SK-N-SH (cell line): ENCODE measurements at regions not wholly inside any gene's neighbourhood (a gene's known extent, or its start where the extent isn't known, plus 50 kb on each side); places are given as distances from the start of the nearest gene placed in this dataset.
A peak's percentile ranks its signal among the peaks of the same experiment; 100 is the strongest.

ENCODE experiments used
- CTCF ChIA-PET: fragments of 300-600, 350-600 bp; formaldehyde crosslinking; extraction: SDS; loops from one replicate; lab custom pipeline; 2021; lab: Yijun Ruan, JAX
- POLR2A ChIA-PET: fragments of 350-600 bp; sonication (Branson Sonifier 250); formaldehyde crosslinking; extraction: SDS; loops from one replicate; lab custom pipeline; 2020; ENCODE audit warnings: antibody characterized with exemption, inconsistent platforms; lab: Yijun Ruan, JAX
- DNase-seq: peaks from one replicate; pipeline ENCODE4 v3.0.0; 2012
- H2AFZ ChIP-seq: fragments of 200-600 bp; sonication (generic); 2 replicates; pipeline ENCODE4 v1.8.1; 2016; ENCODE audit warnings: antibody characterized with exemption, mild to moderate bottlenecking, low read depth
- H3F3A ChIP-seq: fragments of 200-600 bp; sonication (generic); replicated peaks from 2 replicates; pipeline ENCODE3; 2016; ENCODE audit warnings: antibody characterized with exemption, mild to moderate bottlenecking; ENCODE audit not compliant: insufficient read depth
- H3K27ac ChIP-seq, 2 experiments: fragments of 200-500 bp in 1 of 2; fragments of 200-600 bp in 1 of 2; sonication (Bioruptor generic) in 1 of 2; sonication (generic), shearing (Covaris generic) in 1 of 2; 2 replicates each; pipeline versions ENCODE4 v1.5.1 to v1.6.1; 2014 to 2016; ENCODE audit warnings: low read depth in 2 of 2, inconsistent platforms in 1 of 2, low read length in 1 of 2, mild to moderate bottlenecking in 1 of 2, mixed read lengths in 1 of 2
- H3K27me3 ChIP-seq: fragments of 200-600 bp; sonication (generic), shearing (Covaris generic); 2 replicates; pipeline ENCODE4 v1.6.1; 2016; ENCODE audit warnings: mixed run types; ENCODE audit not compliant: insufficient read depth
- H3K36me3 ChIP-seq, 2 experiments: fragments of 200-500 bp in 1 of 2; fragments of 200-600 bp in 1 of 2; sonication (Bioruptor generic) in 1 of 2; sonication (generic) in 1 of 2; replicated peaks in 1 of 2; 2 replicates each; pipeline versions ENCODE3 to v1.5.1; 2014 to 2016; ENCODE audit warnings: low read length in 1 of 2, mild to moderate bottlenecking in 1 of 2; ENCODE audit not compliant: insufficient read depth in 2 of 2, control insufficient read depth in 1 of 2
- H3K4me1 ChIP-seq, 2 experiments: fragments of 200-500 bp in 1 of 2; fragments of 200-600 bp in 1 of 2; sonication (Bioruptor generic) in 1 of 2; sonication (generic), shearing (Covaris generic) in 1 of 2; 2 replicates each; pipeline versions ENCODE4 v1.5.1 to v1.6.1; 2014 to 2016; ENCODE audit warnings: low read depth in 1 of 2, low read length in 1 of 2, mixed run types in 1 of 2; ENCODE audit not compliant: insufficient read depth in 2 of 2, control insufficient read depth in 1 of 2
- H3K4me2 ChIP-seq: fragments of 200-600 bp; sonication (generic), shearing (Covaris generic); 2 replicates; pipeline ENCODE4 v1.6.1; 2017; ENCODE audit warnings: mixed run types
- H3K4me3 ChIP-seq, 2 experiments: fragments of 200-500 bp in 1 of 2; fragments of 200-600 bp in 1 of 2; sonication (Bioruptor generic) in 1 of 2; sonication (generic), shearing (Covaris generic) in 1 of 2; 2 replicates each; pipeline versions ENCODE4 v1.5.1 to v1.8.1; 2014 to 2016; ENCODE audit warnings: low read depth in 2 of 2, inconsistent platforms in 1 of 2, low read length in 1 of 2, mild to moderate bottlenecking in 1 of 2, mixed read lengths in 1 of 2, moderate library complexity in 1 of 2
- H3K79me2 ChIP-seq: fragments of 200-600 bp; sonication (generic); 2 replicates; pipeline ENCODE4 v1.8.1; 2017; ENCODE audit warnings: mild to moderate bottlenecking; ENCODE audit not compliant: insufficient read depth
- H3K9ac ChIP-seq: fragments of 200-600 bp; sonication (generic); 2 replicates; pipeline ENCODE4 v1.6.1; 2017; ENCODE audit warnings: mixed run types
- H3K9me2 ChIP-seq: fragments of 200-600 bp; sonication (generic); 2 replicates; pipeline ENCODE4 v1.6.1; 2017; ENCODE audit warnings: mixed run types
- H3K9me3 ChIP-seq: fragments of 200-600 bp; sonication (generic); 2 replicates; pipeline ENCODE4 v1.6.1; 2017; ENCODE audit warnings: mixed run types, mild to moderate bottlenecking, moderate library complexity
- H4K20me1 ChIP-seq: fragments of 200-600 bp; sonication (generic); 2 replicates; pipeline ENCODE4 v1.6.1; 2017; ENCODE audit warnings: mild to moderate bottlenecking, mixed run types; ENCODE audit not compliant: insufficient read depth
- CHD2 ChIP-seq: fragments of 150-350 bp; IDR thresholded peaks from 2 replicates; pipeline ENCODE4 v1.6.1; 2018; ENCODE audit warnings: low read length; ENCODE audit not compliant: partially characterized antibody
- ELF1 ChIP-seq: IDR thresholded peaks from 2 replicates; pipeline ENCODE4 v1.4.0; 2012
- EZH2phosphoT487 ChIP-seq: fragments of 200-600 bp; sonication (generic); IDR thresholded peaks from 2 replicates; pipeline ENCODE4 v1.6.1; 2017; ENCODE audit warnings: low read depth, mixed run types, mild to moderate bottlenecking, antibody characterized with exemption, moderate library complexity, borderline replicate concordance
- FOSL2 ChIP-seq: IDR thresholded peaks from 2 replicates; pipeline ENCODE4 v1.4.0; 2012; ENCODE audit warnings: low read depth, mild to moderate bottlenecking, moderate library complexity, borderline replicate concordance
- FOXJ3 ChIP-seq: sonication (generic); formaldehyde crosslinking; IDR thresholded peaks from 2 replicates; pipeline ENCODE4 v1.5.1; 2020; ENCODE audit warnings: mild to moderate bottlenecking, missing genetic modification reagents
- JUND ChIP-seq: IDR thresholded peaks from 2 replicates; pipeline ENCODE4 v1.4.0; 2012
- MXI1 ChIP-seq: IDR thresholded peaks from 2 replicates; pipeline ENCODE4 v1.6.1; 2012; ENCODE audit warnings: mild to moderate bottlenecking, low read depth, low read length, improper control_type of control experiment
- NRF1 ChIP-seq: IDR thresholded peaks from 2 replicates; pipeline ENCODE4 v1.6.1; 2012; ENCODE audit warnings: low read depth, mild to moderate bottlenecking, low read length
- PBX3 ChIP-seq: IDR thresholded peaks from 2 replicates; pipeline ENCODE4; 2012
- POLR2AphosphoS5 ChIP-seq: IDR thresholded peaks from 2 replicates; pipeline ENCODE4 v1.6.1; 2012; ENCODE audit warnings: low read depth, low read length
- RAD21 ChIP-seq: IDR thresholded peaks from 2 replicates; pipeline ENCODE4 v1.6.1; 2012; ENCODE audit warnings: mild to moderate bottlenecking, low read length
- RCOR1 ChIP-seq: fragments of 150-350 bp; IDR thresholded peaks from 2 replicates; pipeline ENCODE4 v1.6.1; 2017; ENCODE audit warnings: antibody characterized with exemption, low read length
- RFX5 ChIP-seq: IDR thresholded peaks from 2 replicates; pipeline ENCODE4 v1.6.1; 2012; ENCODE audit warnings: mild to moderate bottlenecking, improper control_type of control experiment, low read length
- RXRA ChIP-seq: IDR thresholded peaks from 2 replicates; pipeline ENCODE4 v1.4.0; 2012; ENCODE audit warnings: low read depth, mild to moderate bottlenecking, borderline replicate concordance
- SIN3A ChIP-seq: IDR thresholded peaks from 2 replicates; pipeline ENCODE4 v1.6.1; 2012; ENCODE audit warnings: low read depth, mild to moderate bottlenecking, low read length, moderate library complexity, borderline replicate concordance
- SMC3 ChIP-seq: IDR thresholded peaks from 2 replicates; pipeline ENCODE4 v1.6.1; 2012; ENCODE audit warnings: low read depth, low read length, improper control_type of control experiment
- TAF1 ChIP-seq: IDR thresholded peaks from 2 replicates; pipeline ENCODE4 v1.6.1; 2012; ENCODE audit warnings: low read depth, mild to moderate bottlenecking, low read length, moderate library complexity, borderline replicate concordance
- TCF12 ChIP-seq: IDR thresholded peaks from 2 replicates; pipeline ENCODE4 v1.4.0; 2012
- YY1 ChIP-seq: IDR thresholded peaks from 2 replicates; pipeline ENCODE4 v1.4.0; 2012; ENCODE audit warnings: low read depth, mild to moderate bottlenecking
- WGBS: methylation state at CpG from one replicate; pipeline ENCODE4 v1.1.6; 2017; ENCODE audit warnings: low lambda C conversion rate; 5-methylcytosine and 5-hydroxymethylcytosine counted together
- TF ChIP-seq, protein P1 (sequence below): fragments of 150-350 bp; IDR thresholded peaks from 2 replicates; pipeline ENCODE4 v1.6.1; 2017; ENCODE audit warnings: antibody characterized with exemption, low read length, low read depth, borderline replicate concordance
- TF ChIP-seq, protein P2 (sequence below): IDR thresholded peaks from 2 replicates; pipeline ENCODE4 v1.4.0; 2012; ENCODE audit warnings: low read depth, borderline replicate concordance
- TF ChIP-seq, protein P3 (sequence below): fragments of 150-350 bp; IDR thresholded peaks from 2 replicates; pipeline ENCODE4 v1.6.1; 2016; ENCODE audit warnings: mild to moderate bottlenecking, low read depth, low read length
- TF ChIP-seq, protein P4 (sequence below): IDR thresholded peaks from 2 replicates; pipeline ENCODE4 v1.4.0; 2012; ENCODE audit warnings: low read depth, borderline replicate concordance

DNA sequence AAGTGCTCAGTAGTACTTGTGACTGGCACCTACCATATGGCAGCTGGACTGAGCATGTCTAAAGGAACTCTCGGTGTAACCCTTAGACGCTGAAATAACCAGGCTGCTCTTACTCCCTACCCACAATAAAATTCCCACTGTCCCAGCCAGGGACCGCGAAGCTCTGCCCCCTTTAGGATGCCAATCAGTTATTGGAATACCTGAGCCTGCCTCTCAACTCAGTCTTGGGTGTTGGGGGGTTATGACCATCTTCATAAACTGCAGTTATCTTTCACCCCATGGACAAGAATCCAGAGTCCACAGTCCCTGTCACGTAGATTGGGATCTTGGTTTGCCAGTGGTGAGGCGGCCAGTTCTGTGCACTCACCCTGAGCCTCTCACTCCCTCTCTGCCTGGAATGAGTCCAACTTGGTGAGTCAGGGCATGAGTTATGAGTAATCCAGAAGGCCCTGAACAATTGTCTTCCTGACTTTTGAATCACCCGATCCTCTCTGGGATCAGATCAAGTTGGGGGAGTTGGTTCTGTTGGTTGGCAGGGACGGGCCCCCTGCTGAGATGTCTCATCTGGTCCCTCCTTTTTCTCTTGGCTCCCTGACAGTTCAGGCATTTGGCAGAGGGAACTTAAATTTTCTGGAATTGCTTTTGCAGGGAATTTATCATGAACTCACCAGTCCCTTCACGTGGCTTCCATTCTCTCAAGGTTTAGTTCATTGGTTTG lies 120.1 kb upstream of the UBE2E1 start (continued):
- no peak for TF ChIP-seq RAD21
- no peak for TF ChIP-seq RCOR1
- TF ChIP-seq TAF1, result no peak
- TF ChIP-seq PBX3, result peak; percentile 86
- peak; percentile 70; the same call in 1 of the 2 replicates for TF ChIP-seq SIN3A
- TF ChIP-seq CHD2, result no peak
- TF ChIP-seq MXI1, result no peak
- TF ChIP-seq NRF1, result no peak
- TF ChIP-seq YY1, result no peak
- TF ChIP-seq RFX5, result no peak
- peak; percentile 84; the same call in 1 of the 2 replicates for TF ChIP-seq POLR2AphosphoS5

DNA sequence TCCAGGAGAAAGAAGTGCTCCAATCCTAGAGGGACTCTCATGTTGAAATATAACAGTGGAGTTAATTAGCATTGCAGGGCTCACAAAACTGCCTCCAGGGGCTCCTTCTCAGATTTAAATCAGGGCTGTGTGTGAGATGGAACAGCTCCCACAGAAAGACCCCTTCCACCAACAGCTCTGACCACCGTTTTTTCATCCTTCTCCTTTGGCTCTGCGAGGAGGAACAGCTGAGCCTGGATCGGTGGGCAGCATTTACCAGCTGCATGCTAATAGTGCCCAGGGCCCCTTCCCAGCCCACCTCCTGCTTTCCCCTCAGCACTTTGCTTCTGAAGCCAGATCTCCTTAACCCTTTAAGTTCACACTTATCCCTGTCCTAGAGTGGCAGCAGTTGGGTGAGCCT lies 119.2 kb upstream of the UBE2E1 start:
- no peaks in the 10 kb centered on the region for H3K79me2 ChIP-seq
- WGBS, result 79% methylated on average over 3 of the region's 3 CpGs
- peak overlapping the region; percentile 9; the same call in 1 of the 2 replicates for H3K9ac ChIP-seq
- peaks cover 11 to 16% of the 10 kb centered on the region in 2 experiments; a peak in 2 of 4 replicates for H3K4me1 ChIP-seq
- H3K9me2 ChIP-seq, result no peaks in the 10 kb centered on the region
- no peak overlapping the region for H3K4me3 ChIP-seq
- no peak overlapping the region for H2AFZ ChIP-seq
- ChIA-PET POLR2A (no interaction called here), CTCF (interaction anchor here (1.3 kb wide), 1 partner anchor 59 kb away, joined by 3 read pairs; no protein-coding TSS in a partner anchor)
- peak overlapping the region; percentile 29 to 92; a peak in 3 of 4 replicates for H3K27ac ChIP-seq
- no peaks in the 10 kb centered on the region for H3K27me3 ChIP-seq
- peaks cover 10% of the 10 kb centered on the region for H3F3A ChIP-seq
- no peaks in the 10 kb centered on the region for H4K20me1 ChIP-seq
- no peaks in the 10 kb centered on the region for H3K36me3 ChIP-seq
- peak; percentile 53 for DNase-seq
- peak overlapping the region; percentile 45 for H3K4me2 ChIP-seq
- no peak for TF ChIP-seq RCOR1
- TF ChIP-seq NRF1, result no peak
- no peak for TF ChIP-seq SMC3
- TF ChIP-seq, protein P1, sequence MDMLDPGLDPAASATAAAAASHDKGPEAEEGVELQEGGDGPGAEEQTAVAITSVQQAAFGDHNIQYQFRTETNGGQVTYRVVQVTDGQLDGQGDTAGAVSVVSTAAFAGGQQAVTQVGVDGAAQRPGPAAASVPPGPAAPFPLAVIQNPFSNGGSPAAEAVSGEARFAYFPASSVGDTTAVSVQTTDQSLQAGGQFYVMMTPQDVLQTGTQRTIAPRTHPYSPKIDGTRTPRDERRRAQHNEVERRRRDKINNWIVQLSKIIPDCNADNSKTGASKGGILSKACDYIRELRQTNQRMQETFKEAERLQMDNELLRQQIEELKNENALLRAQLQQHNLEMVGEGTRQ, result no peak
- no peak for TF ChIP-seq RAD21
- no peak for TF ChIP-seq EZH2phosphoT487
- TF ChIP-seq FOXJ3 (CRISPR knock-in tag), result no peak
- no peak for TF ChIP-seq SIN3A
- no peak for TF ChIP-seq POLR2AphosphoS5
- TF ChIP-seq TCF12, result no peak
- TF ChIP-seq, protein P2, sequence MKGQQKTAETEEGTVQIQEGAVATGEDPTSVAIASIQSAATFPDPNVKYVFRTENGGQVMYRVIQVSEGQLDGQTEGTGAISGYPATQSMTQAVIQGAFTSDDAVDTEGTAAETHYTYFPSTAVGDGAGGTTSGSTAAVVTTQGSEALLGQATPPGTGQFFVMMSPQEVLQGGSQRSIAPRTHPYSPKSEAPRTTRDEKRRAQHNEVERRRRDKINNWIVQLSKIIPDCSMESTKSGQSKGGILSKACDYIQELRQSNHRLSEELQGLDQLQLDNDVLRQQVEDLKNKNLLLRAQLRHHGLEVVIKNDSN, result no peak
- TF ChIP-seq JUND, result no peak
- TF ChIP-seq ELF1, result no peak
- TF ChIP-seq, protein P3, sequence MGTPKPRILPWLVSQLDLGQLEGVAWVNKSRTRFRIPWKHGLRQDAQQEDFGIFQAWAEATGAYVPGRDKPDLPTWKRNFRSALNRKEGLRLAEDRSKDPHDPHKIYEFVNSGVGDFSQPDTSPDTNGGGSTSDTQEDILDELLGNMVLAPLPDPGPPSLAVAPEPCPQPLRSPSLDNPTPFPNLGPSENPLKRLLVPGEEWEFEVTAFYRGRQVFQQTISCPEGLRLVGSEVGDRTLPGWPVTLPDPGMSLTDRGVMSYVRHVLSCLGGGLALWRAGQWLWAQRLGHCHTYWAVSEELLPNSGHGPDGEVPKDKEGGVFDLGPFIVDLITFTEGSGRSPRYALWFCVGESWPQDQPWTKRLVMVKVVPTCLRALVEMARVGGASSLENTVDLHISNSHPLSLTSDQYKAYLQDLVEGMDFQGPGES, result no peak
- TF ChIP-seq RFX5, result no peak
- TF ChIP-seq FOSL2, result no peak
- TF ChIP-seq, protein P4, sequence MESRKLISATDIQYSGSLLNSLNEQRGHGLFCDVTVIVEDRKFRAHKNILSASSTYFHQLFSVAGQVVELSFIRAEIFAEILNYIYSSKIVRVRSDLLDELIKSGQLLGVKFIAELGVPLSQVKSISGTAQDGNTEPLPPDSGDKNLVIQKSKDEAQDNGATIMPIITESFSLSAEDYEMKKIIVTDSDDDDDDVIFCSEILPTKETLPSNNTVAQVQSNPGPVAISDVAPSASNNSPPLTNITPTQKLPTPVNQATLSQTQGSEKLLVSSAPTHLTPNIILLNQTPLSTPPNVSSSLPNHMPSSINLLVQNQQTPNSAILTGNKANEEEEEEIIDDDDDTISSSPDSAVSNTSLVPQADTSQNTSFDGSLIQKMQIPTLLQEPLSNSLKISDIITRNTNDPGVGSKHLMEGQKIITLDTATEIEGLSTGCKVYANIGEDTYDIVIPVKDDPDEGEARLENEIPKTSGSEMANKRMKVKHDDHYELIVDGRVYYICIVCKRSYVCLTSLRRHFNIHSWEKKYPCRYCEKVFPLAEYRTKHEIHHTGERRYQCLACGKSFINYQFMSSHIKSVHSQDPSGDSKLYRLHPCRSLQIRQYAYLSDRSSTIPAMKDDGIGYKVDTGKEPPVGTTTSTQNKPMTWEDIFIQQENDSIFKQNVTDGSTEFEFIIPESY, result no peak
- no peak for TF ChIP-seq RXRA
- no peaks in the 10 kb centered on the region for H3K9me3 ChIP-seq
